GM12891 (cell line): ENCODE measurements at regions not wholly inside any gene's neighbourhood (a gene's known extent, or its start where the extent isn't known, plus 50 kb on each side); places are given as distances from the start of the nearest gene placed in this dataset.

Source experiments
- PAX5 ChIP-seq: IDR thresholded peaks from 2 replicates; pipeline ENCODE4 v1.6.1; 2011; ENCODE audit warnings: low read length, moderate library complexity, mild to moderate bottlenecking; ENCODE audit not compliant: insufficient read depth, severe bottlenecking
- POLR2A ChIP-seq: IDR thresholded peaks from 2 replicates; pipeline ENCODE4 v1.6.1; 2011; ENCODE audit warnings: low read depth, low read length, control low read depth
- POLR2AphosphoS5 ChIP-seq: IDR thresholded peaks from 2 replicates; pipeline ENCODE4 v1.6.1; 2011; ENCODE audit warnings: low read depth, low read length, control low read depth
- POU2F2 ChIP-seq: IDR thresholded peaks from 2 replicates; pipeline ENCODE4 v1.6.1; 2011; ENCODE audit warnings: low read depth, mild to moderate bottlenecking, control low read depth, low read length, moderate library complexity
- SPI1 ChIP-seq: IDR thresholded peaks from 2 replicates; pipeline ENCODE4 v1.6.1; 2011; ENCODE audit warnings: low read depth, low read length, control low read depth
- TAF1 ChIP-seq: IDR thresholded peaks from 2 replicates; pipeline ENCODE4 v1.6.1; 2011; ENCODE audit warnings: low read depth, low read length, control low read depth

- TF ChIP-seq TAF1: no peak
- TF ChIP-seq POLR2A: no peak
- TF ChIP-seq SPI1: no peak
- TF ChIP-seq POLR2AphosphoS5: no peak
- no peak for TF ChIP-seq PAX5
- no peak for TF ChIP-seq POU2F2
Observed at GRCh38 chr2:16507655-16508489, 157.8 kb downstream of the CYRIA start.
